GM10248 (cell line): ENCODE measurements at regions not wholly inside any gene's neighbourhood (a gene's known extent, or its start where the extent isn't known, plus 50 kb on each side); places are given as distances from the start of the nearest gene placed in this dataset.
"Not testable (repeated sequence)": the region's sequence is repeated elsewhere in the genome, so short reads cannot be mapped to it uniquely, and the experiment has no call there.

Experiments
- CTCF ChIA-PET: fragments of 300-600 bp; sonication (Branson Sonifier 250); formaldehyde crosslinking; extraction: SDS; loops from one replicate; lab custom pipeline; 2021; ENCODE audit warnings: antibody characterized with exemption; lab: Yijun Ruan, JAX
- POLR2A ChIA-PET: fragments of 350-650 bp; sonication (Branson Sonifier 250); formaldehyde crosslinking; extraction: SDS; loops from one replicate; lab custom pipeline; 2020; ENCODE audit warnings: antibody characterized with exemption; lab: Yijun Ruan, JAX
- DNase-seq: peaks from one replicate; pipeline ENCODE4 v3.0.0; 2012; ENCODE audit errors: extremely low spot score
- TF ChIP-seq, protein P1 (sequence below): IDR thresholded peaks from 2 replicates; pipeline ENCODE4 v1.5.1; 2012; ENCODE audit warnings: mild to moderate bottlenecking, low read depth; ENCODE audit errors: extremely low read depth, missing control alignments, control extremely low read depth

DNA sequence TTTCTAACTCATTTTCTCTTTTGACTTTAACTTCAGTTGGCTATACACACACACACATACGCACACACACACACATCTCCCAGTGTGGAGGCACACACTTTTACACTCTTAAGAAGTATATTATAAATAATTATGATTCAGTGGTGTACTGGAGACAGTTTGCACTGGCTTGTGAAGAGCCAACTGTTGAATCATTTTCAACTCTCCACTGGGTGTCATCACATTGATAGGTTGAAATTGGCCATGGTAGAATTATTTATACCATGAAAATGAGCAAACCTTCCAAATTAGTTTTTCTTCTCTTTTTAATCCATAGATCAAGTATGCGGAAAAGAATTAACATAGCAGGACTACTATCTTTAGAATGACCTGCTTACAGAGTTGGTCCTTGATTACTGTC, 407.1 kb downstream of the BMP2 start:
- no peak for DNase-seq
- TF ChIP-seq, protein P1, sequence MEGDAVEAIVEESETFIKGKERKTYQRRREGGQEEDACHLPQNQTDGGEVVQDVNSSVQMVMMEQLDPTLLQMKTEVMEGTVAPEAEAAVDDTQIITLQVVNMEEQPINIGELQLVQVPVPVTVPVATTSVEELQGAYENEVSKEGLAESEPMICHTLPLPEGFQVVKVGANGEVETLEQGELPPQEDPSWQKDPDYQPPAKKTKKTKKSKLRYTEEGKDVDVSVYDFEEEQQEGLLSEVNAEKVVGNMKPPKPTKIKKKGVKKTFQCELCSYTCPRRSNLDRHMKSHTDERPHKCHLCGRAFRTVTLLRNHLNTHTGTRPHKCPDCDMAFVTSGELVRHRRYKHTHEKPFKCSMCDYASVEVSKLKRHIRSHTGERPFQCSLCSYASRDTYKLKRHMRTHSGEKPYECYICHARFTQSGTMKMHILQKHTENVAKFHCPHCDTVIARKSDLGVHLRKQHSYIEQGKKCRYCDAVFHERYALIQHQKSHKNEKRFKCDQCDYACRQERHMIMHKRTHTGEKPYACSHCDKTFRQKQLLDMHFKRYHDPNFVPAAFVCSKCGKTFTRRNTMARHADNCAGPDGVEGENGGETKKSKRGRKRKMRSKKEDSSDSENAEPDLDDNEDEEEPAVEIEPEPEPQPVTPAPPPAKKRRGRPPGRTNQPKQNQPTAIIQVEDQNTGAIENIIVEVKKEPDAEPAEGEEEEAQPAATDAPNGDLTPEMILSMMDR, result no peak
- POLR2A ChIA-PET, result no interaction called here
- CTCF ChIA-PET, result no interaction called here

DNA sequence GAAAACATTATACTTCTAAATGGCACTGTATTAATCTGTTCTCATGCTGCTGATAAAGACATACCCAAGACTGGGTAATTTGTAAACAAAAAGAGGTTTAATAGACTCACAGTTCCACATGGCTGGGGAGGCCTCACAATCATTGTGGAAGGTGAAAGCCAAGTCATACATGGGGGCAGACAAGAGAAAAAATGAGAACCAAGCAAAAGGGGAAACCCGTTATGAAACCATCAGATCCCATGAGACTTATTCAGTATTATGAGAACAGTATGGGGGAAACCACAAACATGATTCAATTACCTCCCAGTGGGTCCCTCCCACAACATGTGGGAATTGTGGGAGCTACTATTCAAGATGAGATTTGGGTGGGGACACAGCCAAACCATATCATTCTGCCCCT, 408.3 kb downstream of the BMP2 start:
- CTCF ChIA-PET, DNase-seq, POLR2A ChIA-PET: not testable (repeated sequence)

DNA sequence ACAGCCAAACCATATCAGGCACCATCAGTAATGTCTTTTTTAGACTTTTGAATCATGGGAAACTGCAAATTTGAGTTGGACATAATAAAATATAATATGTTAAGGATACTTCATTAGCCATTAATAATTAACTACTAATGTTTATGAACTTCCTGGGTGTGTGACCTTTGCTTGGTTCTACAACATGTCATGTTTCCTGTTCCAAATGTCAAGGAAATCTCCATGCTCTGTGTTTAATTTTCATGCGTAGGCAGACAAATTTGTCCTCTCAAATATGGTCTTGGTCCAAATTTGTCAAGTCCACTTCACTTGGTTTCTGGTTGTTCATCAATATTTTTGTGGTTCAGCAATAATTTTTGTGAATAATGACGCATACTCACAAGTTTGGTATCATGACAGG, 410.5 kb downstream of the BMP2 start:
- ChIA-PET CTCF (no interaction called here), POLR2A (no interaction called here)
- DNase-seq, result no peak
- TF ChIP-seq, protein P1, result no peak

DNA sequence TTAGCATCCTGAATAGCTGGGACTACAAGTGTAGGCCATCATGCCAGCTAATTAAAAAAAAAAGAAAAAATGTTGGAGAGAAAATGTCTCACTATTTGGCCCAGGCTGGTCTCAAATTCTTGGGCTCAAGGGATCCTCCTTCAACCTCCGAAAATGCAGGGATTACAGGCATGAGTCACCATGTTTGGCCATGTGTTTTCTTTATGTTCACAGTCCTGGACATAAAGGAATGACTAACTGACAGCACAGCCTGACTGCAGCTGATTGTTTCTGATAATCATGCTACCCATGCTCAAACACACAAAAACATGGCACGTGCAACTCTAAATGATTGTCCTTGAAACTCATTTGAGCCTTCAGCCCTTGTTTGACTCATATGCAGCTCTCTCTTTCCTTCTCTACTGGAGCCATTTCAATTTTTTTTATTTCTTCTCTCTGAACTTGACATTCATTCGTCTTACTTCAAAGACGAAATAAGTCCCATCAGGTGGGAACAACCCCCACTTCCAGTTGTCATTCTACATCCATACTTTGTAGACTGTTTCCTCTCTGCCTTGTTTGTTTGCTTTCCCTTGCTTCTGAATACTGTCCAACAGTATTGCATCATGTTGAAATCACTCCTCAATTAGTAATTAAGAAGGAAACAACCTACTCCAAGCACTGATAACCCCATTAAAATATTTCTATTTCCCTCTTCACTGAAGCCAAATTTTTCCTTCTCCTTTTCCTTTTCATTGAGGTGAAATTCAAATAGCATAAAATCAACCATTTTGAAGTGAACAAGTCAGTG, 413.0 kb downstream of the BMP2 start:
- ChIA-PET POLR2A (no interaction called here), CTCF (no interaction called here)
- DNase-seq, result no peak
- TF ChIP-seq, protein P1, result no peak

DNA sequence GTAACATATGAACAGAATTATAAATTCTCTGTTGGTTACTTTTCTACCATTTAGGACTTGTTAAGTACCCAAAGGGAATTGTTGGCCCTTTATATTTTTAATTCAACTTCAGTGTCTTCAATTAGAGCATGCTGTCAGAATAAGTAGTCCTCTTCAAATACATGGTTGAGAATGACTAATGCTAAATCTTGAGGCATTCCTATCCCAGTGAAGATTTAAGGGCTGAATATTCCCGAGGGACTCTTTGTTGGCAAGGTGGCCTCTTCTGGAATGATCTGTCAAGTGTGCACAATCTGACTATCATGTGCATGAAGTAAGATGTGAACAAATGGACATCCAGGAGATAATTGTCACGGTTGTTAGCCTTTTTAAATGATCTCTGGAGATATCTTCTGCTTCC, 421.7 kb downstream of the BMP2 start:
- ChIA-PET CTCF (interaction anchor here (0.6 kb wide), 1 partner anchor 19 kb away, joined by 3 read pairs; no protein-coding TSS in a partner anchor), POLR2A (no interaction called here)
- no peak for DNase-seq
- TF ChIP-seq, protein P1, result no peak

DNA sequence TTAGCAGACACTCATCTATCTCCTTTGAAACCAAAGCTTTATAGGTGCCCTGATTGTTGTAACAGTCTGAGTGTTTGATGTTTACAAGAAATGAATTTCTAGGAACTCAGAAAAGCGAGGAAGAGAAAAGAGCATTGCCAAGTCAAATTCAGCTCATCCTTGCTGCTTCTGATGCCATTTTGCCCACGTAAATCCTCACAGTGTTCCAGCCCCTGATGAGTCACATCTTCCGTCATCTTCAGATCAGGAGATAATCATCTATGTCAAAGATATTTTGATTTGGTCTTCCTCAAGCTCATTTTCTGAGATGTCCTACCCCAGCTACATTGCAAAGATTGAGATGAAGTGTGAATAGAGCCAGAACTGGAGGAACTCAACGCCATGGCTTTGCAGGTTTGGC, 426.2 kb downstream of the BMP2 start:
- ChIA-PET CTCF (interaction anchor here (1.5 kb wide), 1 partner anchor 13 kb away, joined by 4 read pairs; no protein-coding TSS in a partner anchor), POLR2A (no interaction called here)
- TF ChIP-seq, protein P1, result no peak
- DNase-seq, result no peak

DNA sequence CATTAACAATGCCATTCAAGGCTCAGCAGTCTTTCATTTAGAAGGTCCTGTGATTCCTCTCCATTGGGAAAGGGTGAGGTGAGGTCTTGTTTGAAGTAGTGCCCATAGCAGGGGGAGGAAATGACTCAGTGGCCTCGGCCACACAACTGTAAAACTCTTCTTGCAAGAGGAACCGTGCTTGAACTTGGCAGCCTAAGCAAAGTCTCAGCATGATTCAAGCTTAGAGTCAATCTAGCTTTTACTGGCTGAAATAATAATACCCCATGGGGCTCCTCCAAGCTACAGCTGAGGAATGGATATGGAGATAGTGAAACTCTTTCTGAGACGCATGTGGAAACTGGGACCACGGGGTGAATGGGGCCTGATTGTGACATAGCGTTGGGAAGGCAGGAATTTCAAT, 428.2 kb downstream of the BMP2 start:
- CTCF ChIA-PET, result no interaction called here
- POLR2A ChIA-PET, result no interaction called here
- TF ChIP-seq, protein P1, result no peak
- no peak for DNase-seq
